GM12872 (cell line): ENCODE measurements at regions not wholly inside any gene's neighbourhood (a gene's known extent, or its start where the extent isn't known, plus 50 kb on each side); places are given as distances from the start of the nearest gene placed in this dataset.
A peak's percentile ranks its signal among the peaks of the same experiment; 100 is the strongest.

ENCODE experiments used
- CTCF ChIP-seq: IDR thresholded peaks from 3 replicates; pipeline ENCODE4 v1.5.1; 2011; ENCODE audit warnings: low read depth, mild to moderate bottlenecking, low read length, moderate library complexity; ENCODE audit not compliant: insufficient read depth

- TF ChIP-seq CTCF: no peak
Observed at GRCh38 chr1:199223936-199224335, 585.1 kb downstream of the PTPRC start.

DNA sequence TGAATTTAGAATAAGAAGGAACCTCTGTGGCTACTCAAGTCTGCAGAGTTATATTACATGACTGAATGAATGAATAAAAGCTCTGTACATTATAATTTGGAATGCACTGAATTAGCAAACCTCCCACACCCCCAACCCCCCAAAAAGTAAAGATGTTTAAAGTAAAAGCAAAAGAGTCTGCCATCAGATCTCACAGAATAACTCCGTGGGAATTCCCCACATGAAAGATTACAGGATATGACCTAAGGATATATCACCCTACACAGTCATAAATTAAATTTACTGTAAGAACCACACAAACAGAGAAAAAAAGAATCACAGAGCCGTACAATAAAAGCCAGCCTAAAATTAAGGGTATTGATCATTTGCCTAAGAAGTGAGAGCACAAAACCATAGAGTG lies 587.3 kb downstream of the PTPRC start:
- no peak for TF ChIP-seq CTCF

- TF ChIP-seq CTCF: no peak
Observed at GRCh38 chr1:199242147-199242546, 603.3 kb downstream of the PTPRC start.

DNA sequence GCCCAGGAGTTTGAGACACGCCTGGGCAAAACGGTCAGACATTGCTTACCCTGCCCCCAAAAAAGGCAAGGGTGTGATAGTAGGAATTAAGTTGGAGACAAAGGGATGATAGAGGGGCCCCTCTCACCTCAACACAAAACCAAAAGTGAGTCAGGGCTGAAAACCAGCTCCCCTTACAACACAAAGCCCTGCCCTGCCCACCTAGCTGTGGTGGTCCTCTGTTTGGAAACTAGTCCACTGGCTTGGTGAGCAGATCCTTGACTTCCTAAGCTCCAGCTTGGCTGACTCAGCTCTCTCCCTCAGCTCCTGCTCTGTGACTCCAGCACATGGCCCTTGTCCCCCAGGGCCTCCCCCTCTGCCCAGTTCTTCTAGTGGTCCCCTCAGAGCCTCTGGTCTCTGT lies 603.8 kb downstream of the PTPRC start:
- TF ChIP-seq CTCF: no peak

- TF ChIP-seq CTCF: peak; percentile 96
Observed at GRCh38 chr1:199243423-199244061, 604.7 kb downstream of the PTPRC start.

- no peak for TF ChIP-seq CTCF
Observed at GRCh38 chr1:199245946-199246345, 607.1 kb downstream of the PTPRC start.

DNA sequence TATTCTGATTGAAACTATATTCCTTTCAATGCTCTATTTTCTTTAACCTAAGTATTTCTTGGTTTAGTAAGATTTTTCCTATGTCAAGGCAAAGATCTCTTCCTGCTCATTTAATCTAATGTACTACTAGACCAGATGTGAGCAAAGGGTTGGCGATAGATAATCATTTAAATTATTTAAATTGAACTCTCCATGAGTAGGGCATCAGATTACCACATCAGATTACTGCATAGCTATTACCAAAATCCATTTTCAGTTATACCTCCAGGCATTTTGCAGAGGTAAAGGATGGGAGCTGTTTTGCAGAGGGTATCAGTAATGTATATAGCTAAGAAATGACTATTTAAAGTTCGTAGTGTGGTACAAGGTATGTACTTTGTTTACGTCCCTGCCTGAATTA lies 607.9 kb downstream of the PTPRC start:
- no peak for TF ChIP-seq CTCF

- no peak for TF ChIP-seq CTCF
Observed at GRCh38 chr1:199247891-199248290, 609.1 kb downstream of the PTPRC start.
